ENCODE measurements at regions not wholly inside any gene's neighbourhood (a gene's known extent, or its start where the extent isn't known, plus 50 kb on each side); places are given as distances from the start of the nearest gene placed in this dataset.

- TF ChIP-seq CTCF (IDR thresholded peaks at IDR 0.05) (no peak), POLR2A (IDR thresholded peaks at IDR 0.05) (no peak)
Observed at GRCh38 chr5:3997670-3998069, 402.0 kb downstream of the IRX1 start.

Data from Peyer's patch (tissue), 4 donors.